GM19351 (cell line): ENCODE measurements at regions not wholly inside any gene's neighbourhood (a gene's known extent, or its start where the extent isn't known, plus 50 kb on each side); places are given as distances from the start of the nearest gene placed in this dataset.

Experiments used
- ATAC-seq: cut with Tn5 transposase; IDR thresholded peaks from one replicate; pipeline ENCODE4 v1.9.1; 2021; ENCODE audit warnings: mild to moderate bottlenecking, moderate library complexity; ENCODE audit not compliant: unreplicated experiment

GRCh38 chr6:108751851-108752732 lies 96.1 kb upstream of the ARMC2 start:
- ATAC-seq: no peak

GRCh38 chr6:108752733-108753590 lies 95.3 kb upstream of the ARMC2 start:
- no peak for ATAC-seq

- no peak for ATAC-seq
Measured at GRCh38 chr6:108755257-108756240, 92.7 kb upstream of the ARMC2 start.

- ATAC-seq: no peak
Measured at GRCh38 chr6:108757357-108757756, 90.9 kb upstream of the ARMC2 start.

- no peak for ATAC-seq
Measured at GRCh38 chr6:108758884-108759283, 89.3 kb upstream of the ARMC2 start.

- no peak for ATAC-seq
Measured at GRCh38 chr6:108760126-108761050, 87.8 kb upstream of the ARMC2 start.

GRCh38 chr6:108762394-108762793 lies 85.8 kb upstream of the ARMC2 start:
- ATAC-seq: no peak

GRCh38 chr6:108763931-108764579 lies 84.2 kb upstream of the ARMC2 start:
- ATAC-seq: no peak

GRCh38 chr6:108764580-108764950 lies 83.7 kb upstream of the ARMC2 start:
- ATAC-seq: no peak

GRCh38 chr6:108765495-108765894 lies 82.7 kb upstream of the ARMC2 start:
- ATAC-seq: no peak

GRCh38 chr6:108766419-108766818 lies 81.8 kb upstream of the ARMC2 start:
- ATAC-seq: no peak

GRCh38 chr6:108766886-108767285 lies 81.3 kb upstream of the ARMC2 start:
- no peak for ATAC-seq

- ATAC-seq: no peak
Measured at GRCh38 chr6:108767418-108768165, 80.6 kb upstream of the ARMC2 start.

GRCh38 chr6:108768166-108768555 lies 80.1 kb upstream of the ARMC2 start:
- no peak for ATAC-seq

GRCh38 chr6:108768792-108769524 lies 79.3 kb upstream of the ARMC2 start:
- ATAC-seq: no peak

GRCh38 chr6:108771421-108771820 lies 76.8 kb upstream of the ARMC2 start:
- ATAC-seq: no peak

GRCh38 chr6:108774555-108774954 lies 73.7 kb upstream of the ARMC2 start:
- no peak for ATAC-seq

GRCh38 chr6:108777536-108777935 lies 70.7 kb upstream of the ARMC2 start:
- no peak for ATAC-seq
